GF-D8 (cell line): ENCODE measurements at regions not wholly inside any gene's neighbourhood (a gene's known extent, or its start where the extent isn't known, plus 50 kb on each side); places are given as distances from the start of the nearest gene placed in this dataset.
"Not testable (repeated sequence)": the region's sequence is repeated elsewhere in the genome, so short reads cannot be mapped to it uniquely, and the experiment has no call there.

Experiments used
- DNase-seq: peaks from one replicate; lab custom pipeline; 2025; lab: John Stamatoyannopoulos, UW

- DNase-seq = no peak
Observed at GRCh38 chr12:34223640-34224039, 201.3 kb downstream of the ALG10 start.

GRCh38 chr12:34226044-34226443 lies 203.7 kb downstream of the ALG10 start:
- DNase-seq = not testable (repeated sequence)

- DNase-seq = not testable (repeated sequence)
Observed at GRCh38 chr12:34228046-34228445, 205.8 kb downstream of the ALG10 start.

GRCh38 chr12:34229033-34229432 lies 206.7 kb downstream of the ALG10 start:
- DNase-seq = not testable (repeated sequence)

- no peak for DNase-seq
Observed at GRCh38 chr12:34233618-34234017, 211.3 kb downstream of the ALG10 start.

- no peak for DNase-seq
Observed at GRCh38 chr12:34236073-34236472, 213.8 kb downstream of the ALG10 start.

- no peak for DNase-seq
Observed at GRCh38 chr12:34244608-34245007, 222.3 kb downstream of the ALG10 start.

- no peak for DNase-seq
Observed at GRCh38 chr12:34249271-34249670, 227.0 kb downstream of the ALG10 start.

GRCh38 chr12:34251879-34252278 lies 229.6 kb downstream of the ALG10 start:
- DNase-seq = not testable (repeated sequence)

GRCh38 chr12:34253674-34254073 lies 231.4 kb downstream of the ALG10 start:
- DNase-seq = no peak

- no peak for DNase-seq
Observed at GRCh38 chr12:34257093-34257492, 234.8 kb downstream of the ALG10 start.

GRCh38 chr12:34262140-34262539 lies 239.8 kb downstream of the ALG10 start:
- DNase-seq = not testable (repeated sequence)

- DNase-seq = no peak
Observed at GRCh38 chr12:34264110-34264509, 241.8 kb downstream of the ALG10 start.

- DNase-seq = not testable (repeated sequence)
Observed at GRCh38 chr12:34273703-34274102, 251.4 kb downstream of the ALG10 start.

- DNase-seq = no peak
Observed at GRCh38 chr12:34275129-34275528, 252.8 kb downstream of the ALG10 start.

GRCh38 chr12:34286483-34286882 lies 264.2 kb downstream of the ALG10 start:
- no peak for DNase-seq

GRCh38 chr12:34286934-34287333 lies 264.6 kb downstream of the ALG10 start:
- DNase-seq = no peak

- DNase-seq = no peak
Observed at GRCh38 chr12:34287437-34287836, 265.1 kb downstream of the ALG10 start.

- DNase-seq = no peak
Observed at GRCh38 chr12:34287986-34288962, 266.0 kb downstream of the ALG10 start.

GRCh38 chr12:34288963-34289345 lies 266.7 kb downstream of the ALG10 start:
- no peak for DNase-seq

- no peak for DNase-seq
Observed at GRCh38 chr12:34289431-34290380, 267.4 kb downstream of the ALG10 start.

GRCh38 chr12:34290381-34290995 lies 268.2 kb downstream of the ALG10 start:
- DNase-seq = no peak
